ENCODE measurements at regions not wholly inside any gene's neighbourhood (a gene's known extent, or its start where the extent isn't known, plus 50 kb on each side); places are given as distances from the start of the nearest gene placed in this dataset. TPM values are rescaled to one million over a fixed set of nuclear protein-coding genes. Genes with fewer than 3 reads are reported as not detected.

DNA sequence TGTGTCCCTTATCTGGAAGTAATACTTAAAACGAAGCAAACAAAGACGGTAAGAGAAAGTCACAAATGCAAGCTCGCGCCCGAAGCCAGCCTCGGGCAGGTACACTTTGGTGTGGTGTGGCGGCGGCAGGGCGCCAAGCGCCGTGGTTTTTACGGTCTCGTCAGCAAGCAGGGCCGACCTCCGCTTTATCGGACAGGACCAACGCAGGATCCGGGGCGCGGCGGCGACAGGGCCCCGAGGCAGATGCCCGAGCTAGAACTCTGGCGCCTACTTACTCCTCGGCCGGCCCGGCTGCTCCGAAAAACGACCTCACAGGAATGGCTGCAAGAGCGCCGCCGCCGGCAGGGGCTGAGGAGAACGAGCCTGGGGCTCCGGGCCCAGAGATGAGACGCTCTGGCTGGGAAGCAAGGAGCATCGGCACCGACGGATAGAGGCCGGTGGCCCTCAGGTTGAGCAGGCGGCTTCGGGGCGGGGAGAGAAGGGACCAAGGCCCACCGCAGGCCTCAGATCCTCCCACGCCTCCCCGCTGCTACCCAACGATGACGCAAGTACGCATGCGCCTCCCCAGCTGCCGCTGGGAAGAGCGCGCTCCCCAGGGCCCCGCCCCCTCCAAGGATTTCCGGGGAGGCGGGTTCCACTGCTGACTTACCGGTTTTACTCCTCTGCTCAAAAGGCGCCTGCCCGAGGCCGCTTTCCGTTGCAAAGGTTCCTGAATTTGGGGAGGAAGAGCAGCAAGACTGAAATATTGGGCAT is 60.6 kb downstream of the FAM217A start (continued):
- TF ChIP-seq, protein P1, sequence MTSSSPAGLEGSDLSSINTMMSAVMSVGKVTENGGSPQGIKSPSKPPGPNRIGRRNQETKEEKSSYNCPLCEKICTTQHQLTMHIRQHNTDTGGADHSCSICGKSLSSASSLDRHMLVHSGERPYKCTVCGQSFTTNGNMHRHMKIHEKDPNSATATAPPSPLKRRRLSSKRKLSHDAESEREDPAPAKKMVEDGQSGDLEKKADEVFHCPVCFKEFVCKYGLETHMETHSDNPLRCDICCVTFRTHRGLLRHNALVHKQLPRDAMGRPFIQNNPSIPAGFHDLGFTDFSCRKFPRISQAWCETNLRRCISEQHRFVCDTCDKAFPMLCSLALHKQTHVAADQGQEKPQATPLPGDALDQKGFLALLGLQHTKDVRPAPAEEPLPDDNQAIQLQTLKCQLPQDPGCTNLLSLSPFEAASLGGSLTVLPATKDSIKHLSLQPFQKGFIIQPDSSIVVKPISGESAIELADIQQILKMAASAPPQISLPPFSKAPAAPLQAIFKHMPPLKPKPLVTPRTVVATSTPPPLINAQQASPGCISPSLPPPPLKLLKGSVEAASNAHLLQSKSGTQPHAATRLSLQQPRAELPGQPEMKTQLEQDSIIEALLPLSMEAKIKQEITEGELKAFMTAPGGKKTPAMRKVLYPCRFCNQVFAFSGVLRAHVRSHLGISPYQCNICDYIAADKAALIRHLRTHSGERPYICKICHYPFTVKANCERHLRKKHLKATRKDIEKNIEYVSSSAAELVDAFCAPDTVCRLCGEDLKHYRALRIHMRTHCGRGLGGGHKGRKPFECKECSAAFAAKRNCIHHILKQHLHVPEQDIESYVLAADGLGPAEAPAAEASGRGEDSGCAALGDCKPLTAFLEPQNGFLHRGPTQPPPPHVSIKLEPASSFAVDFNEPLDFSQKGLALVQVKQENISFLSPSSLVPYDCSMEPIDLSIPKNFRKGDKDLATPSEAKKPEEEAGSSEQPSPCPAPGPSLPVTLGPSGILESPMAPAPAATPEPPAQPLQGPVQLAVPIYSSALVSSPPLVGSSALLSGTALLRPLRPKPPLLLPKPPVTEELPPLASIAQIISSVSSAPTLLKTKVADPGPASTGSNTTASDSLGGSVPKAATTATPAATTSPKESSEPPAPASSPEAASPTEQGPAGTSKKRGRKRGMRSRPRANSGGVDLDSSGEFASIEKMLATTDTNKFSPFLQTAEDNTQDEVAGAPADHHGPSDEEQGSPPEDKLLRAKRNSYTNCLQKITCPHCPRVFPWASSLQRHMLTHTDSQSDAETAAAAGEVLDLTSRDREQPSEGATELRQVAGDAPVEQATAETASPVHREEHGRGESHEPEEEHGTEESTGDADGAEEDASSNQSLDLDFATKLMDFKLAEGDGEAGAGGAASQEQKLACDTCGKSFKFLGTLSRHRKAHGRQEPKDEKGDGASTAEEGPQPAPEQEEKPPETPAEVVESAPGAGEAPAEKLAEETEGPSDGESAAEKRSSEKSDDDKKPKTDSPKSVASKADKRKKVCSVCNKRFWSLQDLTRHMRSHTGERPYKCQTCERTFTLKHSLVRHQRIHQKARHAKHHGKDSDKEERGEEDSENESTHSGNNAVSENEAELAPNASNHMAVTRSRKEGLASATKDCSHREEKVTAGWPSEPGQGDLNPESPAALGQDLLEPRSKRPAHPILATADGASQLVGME (CRISPR knock-in tag; IDR thresholded peaks at IDR 0.05): peak; percentile 96
- TF ChIP-seq IRF2 (CRISPR knock-in tag; IDR thresholded peaks at IDR 0.05) (no peak), NFIX (CRISPR knock-in tag; IDR thresholded peaks at IDR 0.05; ENCODE audit: low read depth) (no peak), POLR2AphosphoS2 (IDR thresholded peaks at IDR 0.05; ENCODE audit: low read length) (peak; percentile 89; the same call in 1 of the 2 replicates)
- TF ChIP-seq, protein P2, sequence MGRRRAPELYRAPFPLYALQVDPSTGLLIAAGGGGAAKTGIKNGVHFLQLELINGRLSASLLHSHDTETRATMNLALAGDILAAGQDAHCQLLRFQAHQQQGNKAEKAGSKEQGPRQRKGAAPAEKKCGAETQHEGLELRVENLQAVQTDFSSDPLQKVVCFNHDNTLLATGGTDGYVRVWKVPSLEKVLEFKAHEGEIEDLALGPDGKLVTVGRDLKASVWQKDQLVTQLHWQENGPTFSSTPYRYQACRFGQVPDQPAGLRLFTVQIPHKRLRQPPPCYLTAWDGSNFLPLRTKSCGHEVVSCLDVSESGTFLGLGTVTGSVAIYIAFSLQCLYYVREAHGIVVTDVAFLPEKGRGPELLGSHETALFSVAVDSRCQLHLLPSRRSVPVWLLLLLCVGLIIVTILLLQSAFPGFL (CRISPR knock-in tag; IDR thresholded peaks at IDR 0.05): no peak

Small RNA genes in the stretch of these regions (small RNA-seq; reads per million reads assigned to genes)
- not detected for gene AL590004.1
